Dedifferentiated amniotic fluid mesenchymal stem cell (primary cell): ENCODE measurements at regions not wholly inside any gene's neighbourhood (a gene's known extent, or its start where the extent isn't known, plus 50 kb on each side); places are given as distances from the start of the nearest gene placed in this dataset.

ENCODE experiments used
- DNase-seq: peaks from one replicate; pipeline ENCODE4 v3.0.0-alpha.2; 2016; ENCODE audit errors: extremely low spot score

DNA sequence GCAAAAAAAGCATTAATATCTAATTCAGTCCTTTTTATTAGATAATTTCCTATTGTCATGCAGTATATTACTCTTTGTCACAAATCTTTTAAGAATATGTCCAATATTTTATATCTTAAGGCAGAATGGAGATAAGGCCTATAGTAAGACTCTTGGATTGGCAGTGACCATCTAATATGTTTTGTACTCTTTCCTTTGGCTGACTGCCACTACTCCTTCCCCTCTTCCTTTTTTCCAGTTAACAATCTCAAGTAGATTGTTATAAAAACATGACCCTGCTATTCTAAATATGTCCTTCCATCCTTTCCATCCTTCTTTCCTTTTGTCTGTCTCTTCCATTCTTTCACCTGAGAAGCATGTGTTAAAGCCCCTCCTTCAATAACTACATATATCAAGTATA is 92.8 kb upstream of the TMEM168 start:
- no peak for DNase-seq

DNA sequence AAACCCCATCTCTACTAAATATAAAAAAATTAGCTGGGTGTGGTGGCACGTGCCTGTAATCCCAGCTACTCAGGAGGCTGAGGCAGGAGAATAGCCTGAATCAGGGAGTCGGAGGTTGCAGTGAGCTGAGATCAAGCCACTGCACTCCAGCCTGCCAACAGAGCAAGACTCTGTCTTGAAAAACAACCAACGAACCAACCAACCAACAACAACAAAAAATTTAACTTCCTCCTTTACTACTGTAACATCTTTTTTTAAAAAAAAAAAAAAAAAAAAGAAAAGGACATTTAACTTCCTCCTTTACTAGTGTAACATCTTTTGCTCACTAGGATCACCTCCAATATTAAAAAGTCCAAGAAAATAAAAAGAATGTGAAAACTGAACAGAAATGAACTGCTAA is 92.3 kb upstream of the TMEM168 start:
- DNase-seq = no peak

DNA sequence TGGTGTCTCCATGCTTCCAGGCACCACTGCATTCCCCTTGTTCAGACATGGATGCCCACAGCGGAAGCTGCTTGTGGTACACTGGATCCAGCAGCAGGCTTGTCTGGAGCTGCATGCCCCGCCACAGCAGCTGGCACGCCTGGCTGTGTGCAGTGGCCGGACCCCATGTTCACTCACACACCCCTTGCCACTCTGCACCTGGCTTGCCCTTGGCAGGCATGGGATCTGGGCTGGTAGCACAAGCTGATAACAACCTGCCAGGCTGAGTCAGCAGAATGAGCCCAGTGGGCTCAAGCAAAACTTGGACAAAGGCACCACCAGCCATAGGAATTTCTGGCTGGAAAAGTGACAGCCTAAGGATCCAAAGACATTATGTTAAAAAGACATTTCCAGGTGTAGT is 91.8 kb upstream of the TMEM168 start:
- no peak for DNase-seq

DNA sequence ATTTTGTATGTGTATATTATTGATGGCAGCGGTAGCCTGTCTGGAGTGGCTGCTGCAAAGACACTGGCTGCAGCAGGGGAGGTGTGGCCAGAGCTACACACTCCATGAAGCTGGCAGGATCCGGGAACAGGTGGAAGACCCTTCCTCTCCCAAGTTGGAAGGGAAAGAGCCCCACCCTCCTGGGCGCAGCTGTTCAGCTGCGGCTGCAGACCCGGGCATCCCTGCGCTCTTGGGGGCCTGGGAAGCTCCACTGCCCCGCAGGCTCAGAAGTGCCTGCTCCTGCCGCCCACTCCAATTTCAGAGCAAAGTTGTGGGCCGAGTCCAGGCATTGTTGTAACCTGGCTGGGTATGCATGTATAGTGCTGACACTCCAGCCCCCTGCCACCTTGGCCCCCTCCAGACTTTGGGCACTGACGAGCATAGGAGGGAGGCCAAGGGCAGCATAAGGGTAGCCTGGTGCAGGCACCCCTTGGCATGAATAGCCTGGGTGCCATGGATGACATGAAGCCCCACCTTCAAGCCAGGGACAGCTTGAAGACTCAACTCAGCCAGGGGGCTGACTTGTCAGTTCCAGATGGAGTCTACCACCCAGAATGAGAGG is 90.7 kb upstream of the TMEM168 start:
- DNase-seq = no peak

DNA sequence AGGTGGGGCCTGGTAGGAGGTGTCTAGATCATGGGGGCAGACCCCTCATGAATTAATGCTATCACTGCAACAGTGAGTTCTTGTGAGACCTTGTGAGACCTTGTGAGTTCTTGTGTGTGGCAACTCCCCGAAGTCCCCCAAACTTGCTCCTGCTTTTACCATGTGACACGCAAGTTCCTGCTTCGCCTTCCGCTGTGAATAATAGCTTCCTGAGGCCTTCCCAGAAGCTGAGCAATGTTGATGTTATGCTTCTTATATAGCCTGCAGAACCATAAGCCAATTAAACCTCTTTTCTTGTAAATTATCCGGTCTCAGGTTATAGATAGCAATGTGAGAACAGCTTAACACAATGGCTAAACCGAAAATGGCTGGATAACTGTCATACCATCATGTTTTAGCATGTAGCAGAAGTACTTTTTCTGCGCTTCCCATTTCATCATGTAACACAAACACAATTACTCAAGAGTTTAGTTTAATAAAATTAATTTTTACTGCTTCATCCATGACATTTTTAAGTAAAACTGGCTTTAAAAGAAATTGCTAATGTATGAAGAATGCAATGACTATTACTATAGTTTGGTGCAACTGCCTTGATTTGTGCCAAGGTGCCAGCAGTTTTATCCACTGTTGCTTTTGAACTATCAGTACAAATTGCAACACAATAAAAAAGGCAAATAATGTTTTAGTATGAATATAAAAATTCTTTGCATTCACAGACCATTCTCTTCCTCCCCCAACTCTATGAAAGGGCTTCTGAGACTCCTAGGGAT is 87.7 kb upstream of the TMEM168 start:
- DNase-seq = no peak

DNA sequence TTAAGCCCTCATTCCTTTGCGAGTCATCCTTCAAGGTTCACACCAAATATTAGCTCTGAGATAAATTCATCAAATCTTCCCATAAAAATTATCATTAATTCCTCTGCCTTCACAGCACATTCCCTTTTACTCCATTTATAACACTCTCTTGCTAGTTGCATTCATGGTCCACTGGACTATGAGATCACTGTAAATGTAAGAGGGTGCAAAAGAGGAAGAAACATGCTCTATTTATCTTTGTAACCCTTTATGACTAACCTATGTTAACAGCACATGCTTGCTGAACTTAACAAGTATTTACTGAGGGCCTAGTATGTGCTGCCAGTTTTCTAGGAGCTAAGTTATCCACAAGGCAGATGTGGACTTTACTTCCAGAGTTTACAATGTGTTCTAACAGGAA is 86.7 kb upstream of the TMEM168 start:
- no peak for DNase-seq

DNA sequence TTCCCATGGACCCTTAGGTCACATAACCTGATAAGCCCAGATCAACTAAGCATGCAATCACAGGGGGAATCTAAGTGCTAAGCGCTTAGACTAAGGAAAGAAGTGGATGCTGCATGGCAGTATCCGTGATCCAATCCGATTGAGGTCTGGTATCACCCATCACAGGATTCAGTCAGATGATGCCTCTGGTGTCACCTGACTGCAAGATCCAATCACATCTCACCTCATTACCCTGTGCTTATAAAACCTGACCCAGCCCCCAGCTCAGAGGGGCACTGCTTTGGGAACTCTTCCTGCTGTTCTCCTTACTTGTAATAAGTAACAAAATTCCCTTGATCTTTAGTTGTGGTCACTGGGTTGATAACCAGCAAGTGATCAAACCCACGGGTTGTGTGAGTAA is 84.7 kb upstream of the TMEM168 start:
- DNase-seq = no peak

DNA sequence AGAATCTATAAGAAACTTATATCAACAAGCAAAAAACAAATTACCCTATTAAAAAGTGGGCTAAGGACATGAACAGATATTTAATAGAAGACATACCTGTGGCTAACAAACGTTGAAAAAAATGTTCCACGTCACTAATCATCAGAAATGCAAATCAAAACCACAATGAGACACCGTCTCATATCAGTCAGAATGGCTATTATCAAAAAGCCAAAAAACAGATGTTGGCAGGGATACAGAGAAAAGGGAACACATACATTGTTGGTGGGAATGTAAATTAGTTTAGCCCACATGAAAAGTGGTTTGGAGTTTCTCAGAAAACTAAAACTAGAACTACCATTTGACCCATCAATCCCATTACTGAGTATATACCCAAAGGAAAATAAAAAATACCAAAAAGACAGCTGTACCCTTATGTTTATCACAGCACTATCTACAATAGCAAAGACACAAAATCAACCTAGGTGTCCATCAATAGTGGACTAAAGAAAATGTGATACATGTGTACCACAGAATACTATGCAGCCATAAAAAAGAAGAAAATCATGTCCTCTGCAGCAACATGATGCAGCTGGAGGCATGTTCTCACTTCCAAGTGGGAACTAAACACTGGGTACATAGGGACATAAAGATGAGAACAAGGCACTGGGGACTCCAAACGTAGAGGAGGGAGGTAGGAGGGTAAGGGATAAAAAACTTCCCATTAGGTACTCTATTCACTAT is 83.8 kb upstream of the TMEM168 start:
- DNase-seq = no peak

DNA sequence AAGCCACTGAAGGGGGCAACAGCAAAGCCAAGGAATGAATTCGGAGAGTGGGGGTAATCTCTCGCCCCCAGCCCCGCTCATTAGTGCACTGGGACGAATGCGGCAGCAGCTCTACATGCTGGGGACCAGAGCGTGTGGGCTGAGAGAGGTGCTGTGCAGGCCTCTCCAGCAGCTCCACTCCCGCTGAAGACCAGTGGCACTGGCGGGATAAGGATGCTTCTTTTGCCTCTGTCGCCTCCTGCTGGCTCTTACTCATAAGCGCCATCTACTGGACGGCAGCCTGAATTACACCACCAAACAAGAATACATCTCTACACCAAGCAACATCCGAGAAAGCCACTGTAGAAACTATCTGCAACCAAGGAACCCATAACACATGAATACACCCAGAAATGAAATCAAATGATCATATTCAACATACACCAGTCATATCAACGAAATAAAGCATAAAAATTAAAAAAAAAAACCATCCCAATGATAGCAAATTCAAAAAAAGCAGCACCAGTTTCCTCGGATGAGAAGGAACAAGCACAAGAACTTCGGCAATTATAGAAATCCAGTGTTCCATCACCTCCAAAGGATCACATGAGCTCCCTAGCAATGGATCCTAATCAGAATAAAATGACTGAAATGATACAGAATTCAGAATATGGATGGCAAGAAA is 79.0 kb upstream of the TMEM168 start:
- DNase-seq = no peak

DNA sequence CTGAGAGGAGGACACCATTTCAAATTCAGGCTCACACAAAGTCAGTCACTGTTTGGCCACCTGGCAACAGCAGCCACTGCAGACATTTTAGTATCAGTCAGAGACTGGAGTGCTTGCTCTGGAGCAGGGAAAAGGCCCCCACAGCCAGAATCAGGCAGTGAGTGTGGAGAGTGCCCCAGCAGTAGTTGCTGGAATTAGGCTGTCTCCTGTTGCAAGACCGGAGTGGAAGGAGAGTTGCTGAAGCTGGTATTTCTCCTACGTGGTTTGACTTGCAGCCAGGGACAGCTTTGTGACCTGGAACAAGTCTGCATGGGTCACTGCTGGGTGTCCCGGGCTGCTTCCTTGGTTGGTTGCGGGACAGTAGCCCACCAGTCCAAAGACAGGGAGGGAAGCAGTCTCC is 78.4 kb upstream of the TMEM168 start:
- DNase-seq = no peak

DNA sequence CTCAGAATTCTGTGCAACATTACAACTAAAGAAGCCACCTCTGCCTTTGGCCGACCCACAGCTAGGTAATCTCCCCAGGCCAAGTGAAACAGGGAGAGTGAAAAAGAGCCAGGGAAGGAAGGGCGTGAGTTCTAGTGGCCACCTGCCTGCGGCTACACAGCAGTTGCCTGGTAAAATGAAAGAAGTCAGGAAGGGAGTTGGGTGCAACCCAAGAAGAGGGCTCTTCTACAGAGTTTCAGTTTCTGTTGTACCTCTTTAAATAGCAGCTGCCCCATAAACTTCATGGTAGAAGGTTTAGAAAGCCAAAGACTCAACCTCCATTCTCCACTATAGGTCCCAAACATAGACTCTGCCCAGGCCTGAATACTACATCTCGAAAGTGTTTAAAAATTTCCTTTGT is 76.2 kb upstream of the TMEM168 start:
- DNase-seq = no peak

DNA sequence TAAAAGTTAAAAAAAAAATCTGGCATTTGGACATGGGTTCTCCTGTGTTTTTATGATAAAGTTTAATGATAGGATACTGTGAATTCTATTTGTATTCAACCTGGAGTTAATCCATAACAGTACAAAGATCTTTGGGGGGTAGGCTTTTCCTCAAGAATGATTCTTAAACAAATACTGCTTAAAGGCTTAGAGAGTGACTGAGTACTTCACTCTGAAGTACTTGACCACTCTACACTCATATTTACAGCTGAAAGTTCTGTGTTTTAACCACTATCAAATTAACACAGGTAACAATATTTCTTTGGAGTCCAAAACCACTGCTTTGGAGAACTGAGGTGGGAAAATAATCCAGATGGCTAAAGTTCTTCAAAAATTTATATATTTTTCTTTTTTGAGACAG is 74.2 kb upstream of the TMEM168 start:
- no peak for DNase-seq

DNA sequence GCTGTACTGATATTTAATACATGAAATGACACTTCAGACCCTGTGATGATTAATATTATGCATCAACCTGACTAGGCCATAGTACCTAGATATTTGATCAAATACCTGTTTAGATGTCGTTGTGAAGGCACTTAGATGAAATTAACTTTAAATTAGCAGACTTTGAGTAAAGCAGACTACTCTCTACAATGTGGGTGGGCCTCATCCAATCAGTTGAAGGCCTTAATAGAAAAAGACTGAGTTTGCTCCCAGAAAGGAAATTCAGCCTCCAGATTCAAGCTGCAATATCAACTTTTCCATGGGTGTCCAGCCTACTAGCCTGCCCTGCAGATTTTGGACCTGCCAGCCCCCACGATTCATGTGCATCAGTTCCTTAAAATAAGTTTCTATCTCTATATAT is 68.6 kb upstream of the TMEM168 start:
- no peak for DNase-seq

DNA sequence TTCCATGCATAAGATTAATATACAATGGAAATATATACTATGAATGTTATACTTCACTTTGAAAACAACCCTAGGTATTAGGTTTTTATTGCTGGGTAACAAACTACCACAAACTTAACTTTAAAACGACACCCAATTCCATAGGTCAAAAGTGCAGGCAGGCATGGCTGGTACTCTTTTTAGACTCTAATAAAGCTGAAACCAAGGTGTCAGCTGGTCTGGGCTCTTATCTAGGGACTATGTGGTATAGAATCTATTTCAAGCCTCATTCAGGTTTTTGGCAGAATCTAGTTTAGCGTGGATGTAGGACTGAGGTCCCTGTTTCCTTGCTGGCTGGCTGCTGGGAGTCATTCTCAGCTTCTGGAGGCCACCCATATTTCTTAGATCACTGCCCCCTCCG is 65.0 kb upstream of the TMEM168 start:
- no peak for DNase-seq

DNA sequence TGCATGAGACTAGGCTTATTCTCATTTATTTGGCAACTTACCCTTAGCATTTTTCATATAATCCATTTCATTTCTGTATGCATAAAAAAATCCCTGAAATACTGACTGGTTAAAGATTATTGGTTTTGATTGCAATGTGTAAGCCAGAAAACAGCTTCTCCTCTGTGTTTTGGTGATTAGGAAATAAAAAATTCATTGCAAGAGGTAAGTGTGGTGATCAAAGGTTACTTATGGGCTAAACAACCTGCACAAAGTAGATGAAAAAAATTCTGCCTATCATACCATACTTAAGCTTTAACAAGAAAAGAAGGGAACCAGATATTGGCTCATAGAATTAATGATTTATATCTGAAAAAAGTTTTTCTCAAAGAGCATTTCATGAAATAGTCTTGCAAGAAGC is 64.0 kb upstream of the TMEM168 start:
- DNase-seq = no peak

DNA sequence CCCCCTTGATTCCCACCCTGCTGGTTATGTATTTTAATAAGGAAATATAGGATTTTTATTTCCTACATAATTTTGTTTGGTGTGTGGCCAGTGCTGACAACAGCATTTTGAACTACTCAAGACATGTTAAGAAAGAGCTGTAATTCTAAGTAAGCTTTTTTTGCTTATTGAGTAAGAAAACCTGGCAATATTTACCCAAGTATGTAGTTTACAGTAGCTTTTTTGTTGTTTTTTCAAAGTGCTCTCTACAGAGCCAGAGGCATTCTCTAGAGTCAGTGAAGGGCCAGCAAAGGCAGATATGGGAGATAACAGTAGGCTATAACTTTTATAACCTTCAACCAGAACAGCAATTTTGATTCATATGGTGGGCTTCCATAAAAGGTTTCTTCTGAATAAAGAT is 63.2 kb upstream of the TMEM168 start:
- no peak for DNase-seq

DNA sequence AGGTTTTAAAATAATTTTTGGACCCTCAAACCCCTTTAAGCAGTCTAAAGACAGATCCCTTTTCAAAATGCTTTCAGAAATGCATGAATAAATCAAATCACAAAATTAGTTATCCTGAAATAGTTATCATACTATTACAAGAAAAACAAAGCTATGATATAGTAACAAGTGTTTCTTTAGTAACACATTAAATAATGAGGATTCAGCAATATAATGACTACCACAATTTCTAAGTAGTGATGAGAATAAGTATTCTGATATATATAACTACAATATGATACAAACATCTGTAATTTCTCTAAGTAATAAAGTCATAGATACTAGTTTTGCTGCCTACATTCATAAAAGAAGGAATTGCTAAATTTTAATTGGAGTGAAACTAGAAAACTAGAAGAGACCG is 53.0 kb upstream of the TMEM168 start:
- DNase-seq = no peak
